AG04449 (cell line): ENCODE measurements at regions not wholly inside any gene's neighbourhood (a gene's known extent, or its start where the extent isn't known, plus 50 kb on each side); places are given as distances from the start of the nearest gene placed in this dataset.

Experiments used
- CTCF ChIA-PET: fragments of 350-600 bp; formaldehyde crosslinking; extraction: SDS; loops from one replicate; lab custom pipeline; 2021; ENCODE audit warnings: antibody characterized with exemption; lab: Yijun Ruan, JAX
- POLR2A ChIA-PET: fragments of 400-600, 350-600 bp; formaldehyde crosslinking; extraction: SDS; loops from one replicate; lab custom pipeline; 2020; ENCODE audit warnings: antibody characterized with exemption, inconsistent platforms; lab: Yijun Ruan, JAX
- DNase-seq: peaks from one replicate; pipeline ENCODE4 v3.0.0-alpha.2; 2010; ENCODE audit warnings: low read depth, low spot score
- H3K4me3 ChIP-seq: 2 replicates; pipeline ENCODE4 v1.5.1; 2011; ENCODE audit warnings: low read depth, mild to moderate bottlenecking, control low read depth, low read length
- CTCF ChIP-seq: IDR thresholded peaks from one replicate; pipeline ENCODE4 v1.5.1; 2011; ENCODE audit warnings: mild to moderate bottlenecking, moderate library complexity, low read length, control low read depth, inconsistent platforms; ENCODE audit not compliant: insufficient read depth; ENCODE audit errors: missing control alignments

GRCh38 chr13:33450956-33451709 is 165.6 kb upstream of the STARD13 start:
- DNase-seq: no peak
- ChIA-PET POLR2A (no interaction called here), CTCF (no interaction called here)
- no peak for TF ChIP-seq CTCF
- H3K4me3 ChIP-seq: no peak overlapping the region

DNA sequence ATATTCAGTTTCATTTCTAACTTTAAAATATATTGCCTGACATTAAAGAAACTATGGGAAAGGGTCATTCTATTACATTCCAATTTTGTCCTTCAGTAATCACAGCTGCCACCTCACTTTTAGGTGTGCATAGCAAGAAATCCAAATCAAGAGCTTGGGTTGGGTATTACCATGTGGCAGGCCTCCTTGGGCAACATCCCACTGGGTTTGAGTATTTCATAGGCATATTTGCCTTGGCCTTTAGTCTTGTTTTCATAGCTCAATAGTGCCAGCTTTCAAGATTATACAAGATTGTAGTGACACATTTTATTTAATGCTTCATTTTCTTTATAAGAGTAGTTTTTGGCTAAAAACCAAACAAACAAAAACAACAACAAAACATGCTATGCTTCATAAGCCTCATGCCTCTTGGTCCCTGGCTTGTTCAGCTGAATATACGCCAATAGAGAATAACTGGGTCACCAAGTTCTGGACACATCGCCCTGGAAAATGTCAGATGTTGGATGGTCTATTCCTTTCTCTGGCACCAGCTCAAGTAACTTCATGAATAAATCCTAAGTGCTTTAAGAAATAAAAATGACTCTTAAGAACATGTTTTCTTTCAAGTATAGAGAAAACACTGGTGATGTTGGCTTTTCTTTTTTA is 167.4 kb upstream of the STARD13 start:
- ChIA-PET CTCF (no interaction called here), POLR2A (interaction anchor here (1.2 kb wide), 1 partner anchor 42 kb away, joined by 3 read pairs; no protein-coding TSS in a partner anchor)
- TF ChIP-seq CTCF: no peak
- H3K4me3 ChIP-seq: no peak overlapping the region
- DNase-seq: no peak

DNA sequence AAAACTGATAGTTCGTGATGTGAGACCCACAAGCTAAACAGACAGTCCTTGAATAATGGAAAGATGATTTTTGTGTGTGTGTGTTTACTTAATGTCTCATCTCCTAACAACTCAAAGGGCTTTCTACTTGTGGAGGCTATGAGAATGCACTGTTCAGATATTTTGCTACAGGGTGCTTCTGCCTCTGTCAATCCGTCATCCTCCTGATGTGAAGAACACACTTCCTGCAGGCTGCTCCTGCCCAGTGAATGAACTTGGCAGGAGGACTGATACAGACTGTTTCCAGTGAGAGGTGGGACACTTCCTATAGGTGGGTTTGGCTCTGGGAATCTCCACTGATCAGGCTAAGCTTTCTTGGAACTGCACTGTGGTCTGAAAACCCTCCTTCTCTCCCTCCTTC is 168.4 kb upstream of the STARD13 start:
- ChIA-PET POLR2A (no interaction called here), CTCF (no interaction called here)
- TF ChIP-seq CTCF: no peak
- H3K4me3 ChIP-seq: no peak overlapping the region
- DNase-seq: no peak

GRCh38 chr13:33454844-33455705 is 169.5 kb upstream of the STARD13 start:
- TF ChIP-seq CTCF: no peak
- no peak for DNase-seq
- no peak overlapping the region for H3K4me3 ChIP-seq
- ChIA-PET CTCF (no interaction called here), POLR2A (no interaction called here)

- no peak overlapping the region for H3K4me3 ChIP-seq
- ChIA-PET POLR2A (no interaction called here), CTCF (no interaction called here)
- TF ChIP-seq CTCF: no peak
- no peak for DNase-seq
These were observed 174.1 kb upstream of the STARD13 start for GRCh38 chr13:33459702-33460101.

- TF ChIP-seq CTCF: no peak
- ChIA-PET CTCF (no interaction called here), POLR2A (no interaction called here)
- no peak overlapping the region for H3K4me3 ChIP-seq
- DNase-seq: no peak
These were observed 176.6 kb upstream of the STARD13 start for GRCh38 chr13:33462109-33462508.
